HL-60 (cell line): ENCODE measurements at regions not wholly inside any gene's neighbourhood (a gene's known extent, or its start where the extent isn't known, plus 50 kb on each side); places are given as distances from the start of the nearest gene placed in this dataset.

Source experiments
- DNase-seq, 2 experiments: peaks; one replicate each; pipeline ENCODE4 v3.0.0-alpha.2; 2010 to 2020; ENCODE audit warnings: low read depth in 1 of 2, low spot score in 1 of 2
- H3K27ac ChIP-seq: fragments of 250-450 bp; sonication (Bioruptor Pico); replicated peaks from 2 replicates; pipeline ENCODE4 v1.5.1; 2020; ENCODE audit warnings: mild to moderate bottlenecking, moderate library complexity
- H3K27me3 ChIP-seq: fragments of 250-450 bp; sonication (Bioruptor Pico); 2 replicates; pipeline ENCODE4 v1.5.1; 2021; ENCODE audit warnings: mild to moderate bottlenecking, moderate library complexity; ENCODE audit not compliant: insufficient read depth, poor library complexity, severe bottlenecking
- H3K4me3 ChIP-seq: replicated peaks from 2 replicates; pipeline ENCODE4 v1.5.1; 2011; ENCODE audit warnings: mild to moderate bottlenecking, control low read depth, low read length; ENCODE audit not compliant: insufficient read depth
- CTCF ChIP-seq: IDR thresholded peaks from one replicate; pipeline ENCODE4 v1.5.1; 2011; ENCODE audit warnings: low read length, control low read depth, inconsistent platforms; ENCODE audit not compliant: insufficient read depth
- GABPA ChIP-seq: IDR thresholded peaks from 2 replicates; pipeline ENCODE4 v1.6.1; 2012; ENCODE audit warnings: low read depth
- POLR2AphosphoS5 ChIP-seq: IDR thresholded peaks from 2 replicates; pipeline ENCODE4 v1.6.1; 2012; ENCODE audit warnings: low read depth
- SPI1 ChIP-seq: IDR thresholded peaks from 2 replicates; pipeline ENCODE4 v1.6.1; 2012; ENCODE audit warnings: low read depth, mild to moderate bottlenecking, borderline replicate concordance
- TF ChIP-seq, protein P1 (sequence below): IDR thresholded peaks from 2 replicates; pipeline ENCODE4 v1.6.1; 2012; ENCODE audit warnings: low read depth; ENCODE audit not compliant: insufficient replicate concordance

- no peak overlapping the region for H3K4me3 ChIP-seq
- TF ChIP-seq CTCF: no peak
- no peaks in the 10 kb centered on the region for H3K27me3 ChIP-seq
- no peak overlapping the region for H3K27ac ChIP-seq
- no peak for DNase-seq
These were observed 374.3 kb downstream of the SOCS6 start for GRCh38 chr18:70663141-70663540.

DNA sequence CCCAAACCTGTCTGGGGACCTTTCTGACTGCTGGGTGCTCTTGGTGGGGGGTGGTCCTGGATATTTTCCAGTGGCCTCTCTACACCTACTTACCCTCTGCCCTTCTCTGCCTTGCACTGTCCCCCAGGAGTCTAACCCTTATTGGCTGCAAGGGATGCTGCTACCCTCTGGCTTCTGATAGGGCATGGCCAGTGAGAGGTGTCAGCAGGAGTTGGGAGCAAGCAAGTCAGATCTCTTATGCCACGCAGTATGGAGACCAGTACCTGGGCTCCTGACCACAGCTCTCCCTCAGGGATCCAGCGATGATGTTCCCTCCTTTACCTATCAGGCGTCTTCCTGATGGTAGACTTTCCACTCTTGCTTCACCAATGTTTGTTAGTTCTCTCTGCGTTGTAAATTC, 373.7 kb downstream of the SOCS6 start:
- Histone ChIP-seq H3K4me3 (no peak overlapping the region), H3K27ac (no peak overlapping the region), H3K27me3 (no peaks in the 10 kb centered on the region)
- DNase-seq: no peak
- TF ChIP-seq, protein P1, sequence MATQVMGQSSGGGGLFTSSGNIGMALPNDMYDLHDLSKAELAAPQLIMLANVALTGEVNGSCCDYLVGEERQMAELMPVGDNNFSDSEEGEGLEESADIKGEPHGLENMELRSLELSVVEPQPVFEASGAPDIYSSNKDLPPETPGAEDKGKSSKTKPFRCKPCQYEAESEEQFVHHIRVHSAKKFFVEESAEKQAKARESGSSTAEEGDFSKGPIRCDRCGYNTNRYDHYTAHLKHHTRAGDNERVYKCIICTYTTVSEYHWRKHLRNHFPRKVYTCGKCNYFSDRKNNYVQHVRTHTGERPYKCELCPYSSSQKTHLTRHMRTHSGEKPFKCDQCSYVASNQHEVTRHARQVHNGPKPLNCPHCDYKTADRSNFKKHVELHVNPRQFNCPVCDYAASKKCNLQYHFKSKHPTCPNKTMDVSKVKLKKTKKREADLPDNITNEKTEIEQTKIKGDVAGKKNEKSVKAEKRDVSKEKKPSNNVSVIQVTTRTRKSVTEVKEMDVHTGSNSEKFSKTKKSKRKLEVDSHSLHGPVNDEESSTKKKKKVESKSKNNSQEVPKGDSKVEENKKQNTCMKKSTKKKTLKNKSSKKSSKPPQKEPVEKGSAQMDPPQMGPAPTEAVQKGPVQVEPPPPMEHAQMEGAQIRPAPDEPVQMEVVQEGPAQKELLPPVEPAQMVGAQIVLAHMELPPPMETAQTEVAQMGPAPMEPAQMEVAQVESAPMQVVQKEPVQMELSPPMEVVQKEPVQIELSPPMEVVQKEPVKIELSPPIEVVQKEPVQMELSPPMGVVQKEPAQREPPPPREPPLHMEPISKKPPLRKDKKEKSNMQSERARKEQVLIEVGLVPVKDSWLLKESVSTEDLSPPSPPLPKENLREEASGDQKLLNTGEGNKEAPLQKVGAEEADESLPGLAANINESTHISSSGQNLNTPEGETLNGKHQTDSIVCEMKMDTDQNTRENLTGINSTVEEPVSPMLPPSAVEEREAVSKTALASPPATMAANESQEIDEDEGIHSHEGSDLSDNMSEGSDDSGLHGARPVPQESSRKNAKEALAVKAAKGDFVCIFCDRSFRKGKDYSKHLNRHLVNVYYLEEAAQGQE: no peak
- TF ChIP-seq GABPA (no peak), CTCF (no peak), POLR2AphosphoS5 (no peak), SPI1 (no peak)

DNA sequence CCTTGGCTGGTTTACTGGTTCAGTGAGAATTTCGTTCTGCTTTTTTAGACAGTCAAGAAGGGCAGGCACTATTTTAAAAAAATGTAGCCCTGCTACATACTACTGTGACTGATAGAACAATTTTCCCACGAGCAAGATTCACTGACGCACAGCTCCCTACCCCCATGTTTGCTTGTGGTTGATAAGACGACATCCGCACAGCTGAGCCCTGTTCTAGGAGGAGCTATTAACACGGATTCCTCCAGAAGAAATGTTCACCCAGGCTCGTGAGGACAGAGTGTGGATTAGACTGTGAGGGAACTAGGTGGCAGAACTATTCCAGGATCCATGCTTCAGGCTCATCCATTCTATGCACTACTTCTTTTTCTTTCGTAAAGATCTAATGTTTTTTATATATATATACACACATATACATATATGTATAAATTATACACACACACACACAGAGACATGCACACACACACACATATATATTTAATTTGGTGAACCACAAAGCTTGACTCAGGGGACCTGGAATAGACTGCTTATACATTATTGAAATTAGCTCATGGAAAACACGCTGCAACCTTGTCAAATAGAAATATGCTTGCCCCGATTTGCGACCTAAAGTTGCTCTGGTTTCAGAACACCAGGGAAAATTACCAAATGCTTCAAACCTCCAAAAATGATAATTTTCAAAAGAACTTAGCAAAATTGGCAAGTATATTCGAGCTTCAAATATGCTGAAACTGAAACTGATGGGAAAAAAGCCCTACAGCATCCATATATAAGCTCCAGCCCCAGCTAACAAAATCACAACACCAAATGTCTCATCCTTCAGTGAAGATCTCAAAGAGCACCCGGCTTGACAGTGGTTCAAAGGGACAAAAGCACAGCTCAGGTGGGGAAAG, 370.4 kb downstream of the SOCS6 start:
- no peak overlapping the region for H3K4me3 ChIP-seq
- TF ChIP-seq GABPA: no peak
- TF ChIP-seq, protein P1: no peak
- TF ChIP-seq SPI1: no peak
- H3K27ac ChIP-seq: no peak overlapping the region
- H3K27me3 ChIP-seq: no peaks in the 10 kb centered on the region
- DNase-seq: no peak

DNA sequence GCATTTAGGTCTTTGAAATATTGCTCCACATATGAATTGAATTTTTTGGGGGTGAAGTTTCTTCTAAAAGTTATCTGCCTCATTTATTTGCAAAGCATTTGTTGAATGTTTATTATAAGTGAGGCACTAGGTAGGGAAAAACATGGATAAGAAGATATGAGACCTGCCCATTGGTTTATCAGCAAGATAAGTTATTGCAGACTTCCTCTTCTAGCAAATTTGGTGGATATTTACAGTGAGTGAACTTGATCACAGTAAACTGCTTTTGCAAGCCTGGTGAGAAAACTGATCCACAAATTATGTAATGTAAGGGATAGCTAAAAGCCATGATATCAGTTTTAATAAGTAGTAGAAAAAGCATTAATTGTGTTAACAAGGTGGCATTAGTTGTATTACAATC, 364.8 kb downstream of the SOCS6 start:
- TF ChIP-seq GABPA (no peak), SPI1 (peak; percentile 16; the same call in 1 of the 2 replicates)
- no peak for DNase-seq
- H3K4me3 ChIP-seq: no peak overlapping the region
- H3K27ac ChIP-seq: no peak overlapping the region
- no peaks in the 10 kb centered on the region for H3K27me3 ChIP-seq

- Histone ChIP-seq H3K27me3 (no peaks in the 10 kb centered on the region), H3K4me3 (no peak overlapping the region), H3K27ac (no peak overlapping the region)
- TF ChIP-seq CTCF (no peak), SPI1 (no peak), GABPA (no peak), POLR2AphosphoS5 (no peak)
- TF ChIP-seq, protein P1: no peak
- no peak for DNase-seq
These were observed 362.0 kb downstream of the SOCS6 start for GRCh38 chr18:70650878-70651277.
